ENCODE measurements at regions not wholly inside any gene's neighbourhood (a gene's known extent, or its start where the extent isn't known, plus 50 kb on each side); places are given as distances from the start of the nearest gene placed in this dataset.
"Not testable (repeated sequence)": the region's sequence is repeated elsewhere in the genome, so short reads cannot be mapped to it uniquely, and the experiment has no call there.

DNA sequence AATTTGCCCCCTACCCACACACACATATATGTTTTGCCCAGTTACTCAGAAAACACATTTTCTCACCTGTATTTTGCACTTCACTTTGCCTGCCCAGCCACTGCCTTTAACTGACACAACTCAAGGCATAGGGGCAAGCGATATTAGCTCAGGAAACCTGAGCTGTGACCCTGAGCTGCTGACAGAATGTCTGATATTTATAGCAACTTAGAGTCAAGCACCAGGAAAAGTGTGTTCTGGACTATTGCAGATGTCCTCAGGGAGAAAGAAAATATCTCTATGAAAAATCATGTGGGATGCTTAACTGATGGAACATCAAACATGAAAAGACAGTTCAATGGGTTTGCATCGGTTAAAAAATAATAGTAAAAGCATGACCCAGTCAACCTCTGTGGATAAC is 63.9 kb upstream of the SLC35C1 start:
- 79% methylated on average over 2 of the region's 2 CpGs for WGBS, 2 donors
- Histone ChIP-seq H3K4me3 (no peak overlapping the region), H3K36me3 (no peaks in the 10 kb centered on the region), H3K27ac (no peak overlapping the region), H3K27me3 (no peaks in the 10 kb centered on the region), H3K9me3 (no peaks in the 10 kb centered on the region), H3K4me1 (no peaks in the 10 kb centered on the region)
- TF ChIP-seq POLR2AphosphoS5 (IDR thresholded peaks at IDR 0.05) = no peak
- TF ChIP-seq POLR2A (IDR thresholded peaks at IDR 0.05) = no peak
- no peak for TF ChIP-seq EP300 (IDR thresholded peaks at IDR 0.05)
- TF ChIP-seq, protein P1, sequence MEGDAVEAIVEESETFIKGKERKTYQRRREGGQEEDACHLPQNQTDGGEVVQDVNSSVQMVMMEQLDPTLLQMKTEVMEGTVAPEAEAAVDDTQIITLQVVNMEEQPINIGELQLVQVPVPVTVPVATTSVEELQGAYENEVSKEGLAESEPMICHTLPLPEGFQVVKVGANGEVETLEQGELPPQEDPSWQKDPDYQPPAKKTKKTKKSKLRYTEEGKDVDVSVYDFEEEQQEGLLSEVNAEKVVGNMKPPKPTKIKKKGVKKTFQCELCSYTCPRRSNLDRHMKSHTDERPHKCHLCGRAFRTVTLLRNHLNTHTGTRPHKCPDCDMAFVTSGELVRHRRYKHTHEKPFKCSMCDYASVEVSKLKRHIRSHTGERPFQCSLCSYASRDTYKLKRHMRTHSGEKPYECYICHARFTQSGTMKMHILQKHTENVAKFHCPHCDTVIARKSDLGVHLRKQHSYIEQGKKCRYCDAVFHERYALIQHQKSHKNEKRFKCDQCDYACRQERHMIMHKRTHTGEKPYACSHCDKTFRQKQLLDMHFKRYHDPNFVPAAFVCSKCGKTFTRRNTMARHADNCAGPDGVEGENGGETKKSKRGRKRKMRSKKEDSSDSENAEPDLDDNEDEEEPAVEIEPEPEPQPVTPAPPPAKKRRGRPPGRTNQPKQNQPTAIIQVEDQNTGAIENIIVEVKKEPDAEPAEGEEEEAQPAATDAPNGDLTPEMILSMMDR (IDR thresholded peaks at IDR 0.05) = no peak
- DNase-seq = no peak
- intact Hi-C loops (cut with DNase I) = no loop called here

DNA sequence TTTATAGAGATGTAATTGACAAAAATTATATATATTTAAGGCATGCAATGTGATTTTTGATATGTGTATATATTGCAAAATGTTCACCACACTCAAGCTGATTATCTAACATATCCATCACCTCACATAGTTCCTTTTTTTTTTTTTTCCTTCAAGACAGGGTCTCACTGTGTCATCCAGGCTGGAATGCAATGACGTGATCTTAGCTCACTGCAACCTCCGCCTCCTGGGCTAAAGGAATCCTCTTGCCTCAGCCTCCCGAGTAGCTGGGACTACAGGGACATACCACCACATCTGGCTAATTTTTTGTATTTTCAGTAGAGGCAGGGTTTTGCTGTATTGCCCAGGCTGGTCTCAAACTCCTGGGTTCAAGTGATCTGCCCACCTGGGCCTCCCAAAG is 65.1 kb upstream of the SLC35C1 start:
- 79 to 87% methylated on average over 3 of the region's 3 CpGs for WGBS, 2 donors
- TF ChIP-seq EP300 (IDR thresholded peaks at IDR 0.05) (no peak), POLR2AphosphoS5 (IDR thresholded peaks at IDR 0.05) (no peak), POLR2A (IDR thresholded peaks at IDR 0.05) (no peak)
- TF ChIP-seq, protein P1 (IDR thresholded peaks at IDR 0.05) = no peak
- Histone ChIP-seq H3K9me3 (no peaks in the 10 kb centered on the region), H3K4me3 (no peak overlapping the region), H3K4me1 (no peaks in the 10 kb centered on the region), H3K27me3 (no peaks in the 10 kb centered on the region), H3K36me3 (no peaks in the 10 kb centered on the region), H3K27ac (no peak overlapping the region)
- intact Hi-C loops (cut with DNase I) = no loop called here
- no peak for DNase-seq

DNA sequence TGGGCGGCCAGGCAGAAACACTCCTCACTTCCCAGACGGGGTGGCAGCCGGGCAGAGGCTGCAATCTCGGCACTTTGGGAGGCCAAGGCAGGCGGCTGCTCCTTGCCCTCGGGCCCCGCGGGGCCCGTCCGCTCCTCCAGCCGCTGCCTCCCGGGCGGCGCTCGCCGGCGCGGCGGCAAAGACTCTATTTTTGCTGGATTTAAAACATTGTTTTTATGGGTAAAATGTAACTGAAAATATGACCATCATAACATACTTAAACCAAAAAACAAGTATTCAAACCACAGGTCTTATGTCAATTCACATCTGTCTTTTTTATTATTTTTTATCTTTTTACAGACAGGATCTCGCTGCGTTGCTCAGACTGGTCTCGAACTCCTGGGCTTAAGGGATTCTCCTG is 65.9 kb upstream of the SLC35C1 start:
- H3K4me1 ChIP-seq; H3K4me3 ChIP-seq; intact Hi-C loops (cut with DNase I); H3K9me3 ChIP-seq; DNase-seq; H3K36me3 ChIP-seq; H3K27ac ChIP-seq; H3K27me3 ChIP-seq: not testable (repeated sequence)
- WGBS, 2 donors = 95 to 97% methylated on average over 17 to 20 of the region's 22 CpGs

DNA sequence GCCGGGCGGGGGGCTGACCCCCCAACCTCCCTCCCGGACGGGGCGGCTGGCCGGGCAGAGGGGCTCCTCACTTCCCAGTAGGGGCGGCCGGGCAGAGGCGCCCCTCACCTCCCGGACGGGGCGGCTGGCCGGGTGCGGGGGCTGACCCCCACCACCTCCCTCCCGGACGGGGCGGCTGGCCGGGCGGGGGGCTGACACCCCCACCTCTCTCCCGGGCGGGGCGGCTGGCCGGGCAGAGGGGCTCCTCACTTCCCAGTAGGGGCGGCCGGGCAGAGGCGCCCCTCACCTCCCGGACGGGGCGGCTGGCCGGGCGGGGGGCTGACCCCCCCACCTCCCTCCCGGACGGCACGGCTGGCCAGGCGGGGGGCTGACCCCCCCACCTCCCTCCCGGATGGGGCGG is 66.8 kb upstream of the SLC35C1 start:
- WGBS, 2 donors = 95 to 98% methylated on average over 15 to 19 of the region's 37 CpGs
- intact Hi-C loops (cut with DNase I); H3K27me3 ChIP-seq: not testable (repeated sequence)

DNA sequence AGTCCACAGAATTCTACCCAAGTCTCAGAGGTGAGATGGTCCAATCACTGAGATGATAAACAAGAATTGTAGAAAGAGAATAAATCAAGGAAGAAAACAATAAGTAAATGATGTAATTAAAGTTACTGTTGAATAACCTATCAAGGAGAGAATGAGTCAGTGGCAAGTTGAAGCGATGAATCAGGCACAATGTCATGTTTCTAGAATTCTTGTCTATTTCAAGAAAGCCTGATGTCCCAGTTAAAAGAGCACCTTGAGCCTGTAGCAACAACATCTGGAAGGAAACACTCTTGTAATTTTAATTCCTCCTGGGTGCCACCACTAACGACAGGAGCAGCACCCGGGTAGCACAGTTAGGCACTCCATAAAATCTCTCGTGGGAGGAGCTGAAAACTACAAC is 67.9 kb upstream of the SLC35C1 start:
- Histone ChIP-seq H3K27ac (no peak overlapping the region), H3K36me3 (no peaks in the 10 kb centered on the region), H3K9me3 (no peaks in the 10 kb centered on the region), H3K27me3 (no peaks in the 10 kb centered on the region), H3K4me3 (no peak overlapping the region), H3K4me1 (no peaks in the 10 kb centered on the region)
- TF ChIP-seq POLR2A (IDR thresholded peaks at IDR 0.05) = no peak
- TF ChIP-seq POLR2AphosphoS5 (IDR thresholded peaks at IDR 0.05) = no peak
- no peak for TF ChIP-seq EP300 (IDR thresholded peaks at IDR 0.05)
- TF ChIP-seq, protein P1 (IDR thresholded peaks at IDR 0.05) = no peak
- intact Hi-C loops (cut with DNase I) = no loop called here
- WGBS, 2 donors = 64 to 78% methylated on average over 4 of the region's 4 CpGs
- DNase-seq = no peak

More for the DNA sequence above, 66.8 kb upstream of the SLC35C1 start:
- not testable (repeated sequence) for H3K27ac ChIP-seq, H3K4me3 ChIP-seq, H3K4me1 ChIP-seq, DNase-seq, H3K36me3 ChIP-seq, H3K9me3 ChIP-seq

DNA sequence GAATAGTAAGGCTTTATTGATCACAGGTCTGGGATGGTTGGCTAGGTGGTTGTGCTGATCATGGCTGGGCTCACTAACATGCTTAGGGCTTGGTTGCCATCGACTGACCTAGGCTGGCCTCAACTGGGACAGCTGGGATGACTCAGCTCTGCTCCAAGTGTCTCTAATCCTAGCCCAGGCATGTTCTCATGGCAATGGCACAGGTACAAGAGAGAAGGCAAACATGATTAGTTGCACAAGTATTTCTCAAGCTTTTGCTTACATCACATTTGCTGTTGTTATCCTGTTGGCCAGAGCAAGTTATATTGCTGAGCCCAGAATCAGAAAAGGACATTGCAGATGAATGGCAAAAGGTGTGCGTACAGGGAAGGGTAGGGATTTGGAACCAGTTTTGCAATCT is 68.5 kb upstream of the SLC35C1 start:
- no peak overlapping the region for H3K27ac ChIP-seq
- H3K4me1 ChIP-seq = no peaks in the 10 kb centered on the region
- TF ChIP-seq POLR2AphosphoS5 (IDR thresholded peaks at IDR 0.05) (peak in 1 of 4 donors; percentile 38), EP300 (IDR thresholded peaks at IDR 0.05) (no peak), POLR2A (IDR thresholded peaks at IDR 0.05) (no peak)
- H3K27me3 ChIP-seq = no peaks in the 10 kb centered on the region
- H3K9me3 ChIP-seq = no peaks in the 10 kb centered on the region
- DNase-seq = peak; percentile 60
- no peak overlapping the region for H3K4me3 ChIP-seq
- intact Hi-C loops (cut with DNase I) = no loop called here
- 76 to 81% methylated on average over 2 of the region's 2 CpGs for WGBS, 2 donors
- H3K36me3 ChIP-seq = no peaks in the 10 kb centered on the region

All from sigmoid colon (tissue), 6 donors.